Gastroesophageal sphincter (tissue), 4 donors: ENCODE measurements at regions not wholly inside any gene's neighbourhood (a gene's known extent, or its start where the extent isn't known, plus 50 kb on each side); places are given as distances from the start of the nearest gene placed in this dataset.

Experiments
- ATAC-seq: fragments of 150-250 bp; one replicate; pipeline ENCODE4 v1.9.1; 2016; ENCODE audit warnings: mild to moderate bottlenecking, moderate library complexity
- H3K27ac ChIP-seq, 4 donors: fragments of 200-600 bp; sonication (generic) in 3 of 4; 1 replicate in 3 of 4; 2 replicates in 1 of 4; pipeline ENCODE4 v1.5.1; 2016 to 2019
- H3K27me3 ChIP-seq: fragments of 200-600 bp; sonication (generic); one replicate; pipeline ENCODE4 v1.5.1; 2019
- H3K36me3 ChIP-seq, 2 donors: fragments of 200-600 bp; sonication (generic); one replicate each; pipeline ENCODE4 v1.5.1; 2019; ENCODE audit warnings: control low read depth in 1 of 2
- H3K4me1 ChIP-seq, 3 donors: fragments of 200-600 bp; sonication (generic); 1 replicate in 2 of 3; 2 replicates in 1 of 3; pipeline ENCODE4 v1.5.1; 2016 to 2019; ENCODE audit warnings: control low read depth in 2 of 3
- H3K4me3 ChIP-seq, 2 donors: fragments of 200-600 bp; sonication (generic); one replicate each; pipeline ENCODE4 v1.5.1; 2019; ENCODE audit warnings: mild to moderate bottlenecking in 1 of 2, moderate library complexity in 1 of 2
- H3K9me3 ChIP-seq, 3 donors: fragments of 200-600 bp; sonication (generic); one replicate each; pipeline ENCODE4 v1.5.1; 2017 to 2019; ENCODE audit warnings: control low read depth in 2 of 3
- EP300 ChIP-seq: sonication (generic); formaldehyde crosslinking; IDR thresholded peaks from one replicate; pipeline ENCODE4 v1.6.1; 2017; ENCODE audit warnings: antibody characterized with exemption, mild to moderate bottlenecking
- POLR2A ChIP-seq, 2 donors: fragments of 450-650 bp; IDR thresholded peaks; one replicate each; pipeline ENCODE4 v1.6.1; 2017; ENCODE audit warnings: antibody characterized with exemption in 2 of 2, mild to moderate bottlenecking in 2 of 2, moderate library complexity in 1 of 2
- POLR2AphosphoS5 ChIP-seq: sonication (generic); formaldehyde crosslinking; IDR thresholded peaks from one replicate; pipeline ENCODE4 v1.6.1; 2017; ENCODE audit warnings: antibody characterized with exemption
- WGBS, 2 donors: methylation state at CpG; one replicate each; pipeline ENCODE4 v1.1.5; 2018; ENCODE audit warnings: low coverage in 1 of 2; 5-methylcytosine and 5-hydroxymethylcytosine counted together
- TF ChIP-seq, protein P1 (sequence below), 4 experiments: fragments of 200-600 bp in 2 of 4; fragments of 450-650 bp in 2 of 4; sonication (generic) in 1 of 4; IDR thresholded peaks; one replicate each; pipeline ENCODE4 v1.5.1; 2017 to 2019; ENCODE audit warnings: antibody characterized with exemption in 4 of 4, mild to moderate bottlenecking in 2 of 4, moderate library complexity in 2 of 4

DNA sequence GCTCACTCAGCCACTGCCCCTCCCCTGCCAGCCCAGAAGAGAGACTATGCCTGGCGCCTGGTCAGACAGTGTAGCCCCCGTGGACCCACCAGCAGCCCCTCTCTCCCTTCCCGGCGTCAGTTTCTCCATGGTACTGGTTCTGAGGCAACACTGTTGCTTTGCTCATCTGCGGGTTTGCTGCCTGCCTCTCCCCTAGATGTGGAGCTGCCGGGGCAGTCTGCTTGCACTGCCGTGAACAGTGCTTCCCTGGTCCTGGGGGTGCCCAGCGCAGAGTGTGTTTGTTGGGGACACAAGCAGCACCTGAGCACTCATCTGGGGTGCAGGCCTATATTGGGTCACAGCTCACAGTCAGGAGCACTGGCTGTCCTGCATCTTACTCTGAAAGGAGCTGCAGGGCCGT is 309.9 kb downstream of the NDUFA10 start:
- 50% methylated on average over 2 of the region's 9 CpGs; no CpG with 5 or more reads in 1 of the 2 donors for WGBS, 2 donors
- Histone ChIP-seq H3K36me3 (no peaks in the 10 kb centered on the region), H3K4me3 (no peak overlapping the region), H3K27ac (no peak overlapping the region), H3K27me3 (no peaks in the 10 kb centered on the region), H3K9me3 (peaks cover 0 to 34% (median 0%) of the 10 kb centered on the region in 3 donors), H3K4me1 (peaks cover 0 to 16% (median 0%) of the 10 kb centered on the region in 3 donors)
- ATAC-seq: no peak
- TF ChIP-seq, protein P1, sequence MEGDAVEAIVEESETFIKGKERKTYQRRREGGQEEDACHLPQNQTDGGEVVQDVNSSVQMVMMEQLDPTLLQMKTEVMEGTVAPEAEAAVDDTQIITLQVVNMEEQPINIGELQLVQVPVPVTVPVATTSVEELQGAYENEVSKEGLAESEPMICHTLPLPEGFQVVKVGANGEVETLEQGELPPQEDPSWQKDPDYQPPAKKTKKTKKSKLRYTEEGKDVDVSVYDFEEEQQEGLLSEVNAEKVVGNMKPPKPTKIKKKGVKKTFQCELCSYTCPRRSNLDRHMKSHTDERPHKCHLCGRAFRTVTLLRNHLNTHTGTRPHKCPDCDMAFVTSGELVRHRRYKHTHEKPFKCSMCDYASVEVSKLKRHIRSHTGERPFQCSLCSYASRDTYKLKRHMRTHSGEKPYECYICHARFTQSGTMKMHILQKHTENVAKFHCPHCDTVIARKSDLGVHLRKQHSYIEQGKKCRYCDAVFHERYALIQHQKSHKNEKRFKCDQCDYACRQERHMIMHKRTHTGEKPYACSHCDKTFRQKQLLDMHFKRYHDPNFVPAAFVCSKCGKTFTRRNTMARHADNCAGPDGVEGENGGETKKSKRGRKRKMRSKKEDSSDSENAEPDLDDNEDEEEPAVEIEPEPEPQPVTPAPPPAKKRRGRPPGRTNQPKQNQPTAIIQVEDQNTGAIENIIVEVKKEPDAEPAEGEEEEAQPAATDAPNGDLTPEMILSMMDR (IDR thresholded peaks at IDR 0.05): no peak
- TF ChIP-seq POLR2A (IDR thresholded peaks at IDR 0.05): no peak
- TF ChIP-seq POLR2AphosphoS5: no peak
- no peak for TF ChIP-seq EP300

DNA sequence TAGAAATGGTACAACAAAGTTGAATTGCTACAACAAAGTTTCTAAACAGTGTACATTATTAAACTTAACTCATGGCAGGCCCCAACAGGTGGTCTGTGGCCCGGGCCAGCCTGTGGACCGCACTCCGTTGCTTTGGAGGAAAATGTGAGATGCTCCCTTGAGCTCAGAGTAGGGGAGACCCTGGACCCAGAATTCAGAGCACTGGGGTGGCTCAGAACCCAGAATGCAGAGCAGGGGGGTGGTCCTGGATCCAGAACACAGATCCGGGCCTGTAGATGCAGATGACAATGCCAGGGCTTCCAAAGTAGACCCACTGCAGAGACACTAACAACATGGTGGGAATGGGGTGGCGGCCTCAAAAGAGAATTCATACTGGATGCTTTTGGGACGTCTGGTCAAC is 311.0 kb downstream of the NDUFA10 start:
- H3K4me1 ChIP-seq: peaks cover 0 to 16% (median 0%) of the 10 kb centered on the region in 3 donors

DNA sequence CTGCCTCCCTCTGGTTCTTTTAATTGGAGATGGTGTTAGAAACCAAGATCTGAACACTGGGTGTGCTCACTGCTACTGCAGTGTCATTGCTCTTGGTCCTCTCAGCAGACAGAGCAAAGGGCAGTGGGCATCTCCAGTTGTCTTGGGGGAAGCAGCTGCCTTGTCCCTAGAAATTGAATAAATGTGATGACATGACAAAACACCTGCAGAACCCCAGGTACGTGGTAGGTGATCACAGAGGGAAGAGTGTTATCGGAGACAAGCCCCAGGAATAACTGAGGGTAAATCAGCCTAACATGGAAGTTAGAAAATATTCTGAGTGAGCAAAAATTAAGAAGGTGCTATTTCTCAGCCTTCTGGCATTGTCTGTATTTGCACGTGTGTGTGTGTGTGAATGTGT is 311.9 kb upstream of the HDAC4 start:
- H3K9me3 ChIP-seq: peaks cover 0 to 40% (median 0%) of the 10 kb centered on the region in 3 donors
- peaks cover 0 to 15% (median 0%) of the 10 kb centered on the region in 3 donors for H3K4me1 ChIP-seq
- no peaks in the 10 kb centered on the region for H3K36me3 ChIP-seq
- no peak overlapping the region for H3K4me3 ChIP-seq
- H3K27ac ChIP-seq: no peak overlapping the region
- ATAC-seq: no peak
- H3K27me3 ChIP-seq: no peaks in the 10 kb centered on the region
- 94 to 97% methylated on average over 3 of the region's 3 CpGs for WGBS, 2 donors
- TF ChIP-seq POLR2AphosphoS5 (no peak), POLR2A (IDR thresholded peaks at IDR 0.05) (no peak), EP300 (no peak)
- TF ChIP-seq, protein P1 (IDR thresholded peaks at IDR 0.05): no peak

More for the DNA sequence above, 311.0 kb downstream of the NDUFA10 start:
- Histone ChIP-seq H3K27me3 (no peaks in the 10 kb centered on the region), H3K36me3 (no peaks in the 10 kb centered on the region), H3K27ac (no peak overlapping the region), H3K9me3 (peaks cover 0 to 40% (median 0%) of the 10 kb centered on the region in 3 donors), H3K4me3 (no peak overlapping the region)
- ATAC-seq: no peak
- WGBS, 2 donors: 0 to 77% methylated on average over 1 to 5 of the region's 6 CpGs
- TF ChIP-seq POLR2A (IDR thresholded peaks at IDR 0.05) (no peak), EP300 (no peak), POLR2AphosphoS5 (no peak)
- TF ChIP-seq, protein P1 (IDR thresholded peaks at IDR 0.05): no peak

DNA sequence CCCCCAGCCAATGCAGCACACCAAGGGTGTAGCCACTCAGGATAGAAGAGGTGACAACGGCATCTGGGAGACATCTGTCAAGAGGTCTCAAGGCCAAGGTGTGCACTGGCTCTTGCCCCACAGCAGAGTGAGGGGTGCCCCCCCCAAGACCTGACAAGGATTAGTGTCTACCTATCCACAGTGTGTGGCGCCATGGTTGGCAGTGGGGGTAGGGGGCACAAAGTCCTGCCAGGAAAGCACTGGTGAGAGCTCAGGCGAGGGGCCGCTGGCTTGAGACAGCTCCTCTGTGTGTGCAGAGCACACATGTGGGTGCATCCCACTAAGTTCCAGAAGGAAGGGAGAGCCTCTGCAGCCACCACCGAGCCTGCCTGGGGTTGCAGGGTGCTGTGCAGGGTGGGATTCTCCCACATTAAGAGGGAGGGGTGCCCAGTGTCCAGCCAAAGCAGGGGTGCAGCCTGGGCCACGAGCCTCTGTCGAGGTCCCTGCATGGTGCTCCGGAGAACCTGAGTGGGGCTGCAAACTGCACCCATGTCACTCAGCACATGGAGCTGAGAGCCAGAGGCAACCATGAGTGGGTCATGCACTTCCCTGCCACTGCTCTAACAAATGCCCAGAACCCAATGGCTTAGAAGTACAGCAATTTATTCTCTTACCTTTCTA is 311.2 kb upstream of the HDAC4 start:
- Histone ChIP-seq H3K4me1 (peaks cover 0 to 8% (median 0%) of the 10 kb centered on the region in 3 donors), H3K9me3 (peaks cover 0 to 40% (median 0%) of the 10 kb centered on the region in 3 donors), H3K36me3 (no peaks in the 10 kb centered on the region), H3K27me3 (no peaks in the 10 kb centered on the region), H3K27ac (no peak overlapping the region), H3K4me3 (no peak overlapping the region)
- ATAC-seq: no peak
- no peak for TF ChIP-seq POLR2A (IDR thresholded peaks at IDR 0.05)
- TF ChIP-seq EP300: no peak
- TF ChIP-seq, protein P1 (IDR thresholded peaks at IDR 0.05): no peak
- TF ChIP-seq POLR2AphosphoS5: no peak
- WGBS, 2 donors: 90 to 96% methylated on average over 4 of the region's 8 CpGs
